ENCODE measurements at regions not wholly inside any gene's neighbourhood (a gene's known extent, or its start where the extent isn't known, plus 50 kb on each side); places are given as distances from the start of the nearest gene placed in this dataset.

DNA sequence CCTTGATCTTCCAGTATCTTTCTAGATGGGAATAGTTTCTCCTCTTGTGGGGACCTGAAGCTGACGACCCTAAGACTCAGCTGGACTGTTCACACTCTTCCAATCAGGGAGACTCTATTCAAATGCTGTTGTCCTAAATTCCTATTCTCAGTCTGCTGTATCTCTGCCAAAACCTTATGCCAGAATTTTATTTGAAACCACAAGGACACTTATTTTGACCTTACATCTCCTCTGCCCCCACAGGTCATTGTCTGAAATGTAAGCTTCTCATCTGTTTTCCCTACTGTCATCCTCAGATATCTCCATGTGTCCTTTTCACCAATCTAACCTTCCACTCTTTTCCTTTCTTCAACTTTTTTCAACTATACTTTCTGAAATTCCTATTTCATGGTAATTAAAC lies 289.5 kb upstream of the SGK1 start:
- TF ChIP-seq EZH2 (optimal IDR thresholded peaks at IDR 0.05; ENCODE audit: low read depth, low read length), result no peak
- TF ChIP-seq, protein P1, sequence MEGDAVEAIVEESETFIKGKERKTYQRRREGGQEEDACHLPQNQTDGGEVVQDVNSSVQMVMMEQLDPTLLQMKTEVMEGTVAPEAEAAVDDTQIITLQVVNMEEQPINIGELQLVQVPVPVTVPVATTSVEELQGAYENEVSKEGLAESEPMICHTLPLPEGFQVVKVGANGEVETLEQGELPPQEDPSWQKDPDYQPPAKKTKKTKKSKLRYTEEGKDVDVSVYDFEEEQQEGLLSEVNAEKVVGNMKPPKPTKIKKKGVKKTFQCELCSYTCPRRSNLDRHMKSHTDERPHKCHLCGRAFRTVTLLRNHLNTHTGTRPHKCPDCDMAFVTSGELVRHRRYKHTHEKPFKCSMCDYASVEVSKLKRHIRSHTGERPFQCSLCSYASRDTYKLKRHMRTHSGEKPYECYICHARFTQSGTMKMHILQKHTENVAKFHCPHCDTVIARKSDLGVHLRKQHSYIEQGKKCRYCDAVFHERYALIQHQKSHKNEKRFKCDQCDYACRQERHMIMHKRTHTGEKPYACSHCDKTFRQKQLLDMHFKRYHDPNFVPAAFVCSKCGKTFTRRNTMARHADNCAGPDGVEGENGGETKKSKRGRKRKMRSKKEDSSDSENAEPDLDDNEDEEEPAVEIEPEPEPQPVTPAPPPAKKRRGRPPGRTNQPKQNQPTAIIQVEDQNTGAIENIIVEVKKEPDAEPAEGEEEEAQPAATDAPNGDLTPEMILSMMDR (IDR thresholded peaks at IDR 0.05; ENCODE audit: low read length), result no peak
- no peak for TF ChIP-seq EZH2phosphoT487 (IDR thresholded peaks at IDR 0.05; ENCODE audit: low read length)
